GM18861 (cell line): ENCODE measurements at regions not wholly inside any gene's neighbourhood (a gene's known extent, or its start where the extent isn't known, plus 50 kb on each side); places are given as distances from the start of the nearest gene placed in this dataset.
"Not testable (repeated sequence)": the region's sequence is repeated elsewhere in the genome, so short reads cannot be mapped to it uniquely, and the experiment has no call there.

ENCODE experiments used
- ATAC-seq: cut with Tn5 transposase; IDR thresholded peaks from one replicate; pipeline ENCODE4 v1.9.1; 2021; ENCODE audit not compliant: unreplicated experiment

DNA sequence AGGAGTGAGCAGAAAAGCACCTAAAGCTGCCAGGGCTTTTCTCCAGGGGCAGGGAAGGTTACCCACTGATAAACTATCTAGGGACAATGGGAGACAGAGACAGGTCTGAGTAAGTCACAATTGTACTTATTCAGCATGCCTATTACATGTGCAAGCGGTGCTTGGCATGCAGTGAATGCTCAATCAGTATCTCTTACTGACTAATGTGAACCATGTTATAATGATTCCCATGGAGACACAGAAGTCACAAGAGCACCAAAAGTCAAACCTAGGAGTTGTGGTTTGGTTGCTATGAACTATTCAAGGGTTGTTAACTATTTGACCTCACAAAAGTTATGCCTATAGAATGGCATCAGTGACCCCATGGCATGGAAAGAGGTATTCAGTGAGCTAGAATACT, 50.0 kb upstream of the RASGRP1 start:
- ATAC-seq, result no peak

- no peak for ATAC-seq
Observed at GRCh38 chr15:38617831-38618230, 53.2 kb upstream of the RASGRP1 start.

- ATAC-seq, result no peak
Observed at GRCh38 chr15:38618242-38618955, 53.8 kb upstream of the RASGRP1 start.

DNA sequence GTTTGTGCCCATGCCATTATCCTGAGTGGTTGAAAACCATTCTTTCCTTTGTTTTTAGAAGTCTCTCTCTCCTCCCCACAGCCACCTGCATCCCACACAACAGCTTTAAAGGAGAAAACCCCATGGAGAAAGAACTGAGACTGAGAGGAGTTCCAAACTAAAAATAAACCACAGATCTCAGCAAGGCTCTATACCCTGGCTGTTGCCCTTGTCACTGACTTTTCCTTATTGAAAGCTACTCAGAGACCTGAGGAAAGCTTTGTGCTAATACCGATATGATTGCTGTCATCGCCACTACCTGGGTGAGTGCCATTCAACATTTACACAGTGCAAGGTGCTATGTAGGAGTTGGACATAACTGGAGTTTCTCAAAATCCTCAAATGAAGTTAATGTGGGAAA, 55.5 kb upstream of the RASGRP1 start:
- no peak for ATAC-seq

GRCh38 chr15:38620851-38621594, 56.4 kb upstream of the RASGRP1 start:
- no peak for ATAC-seq

GRCh38 chr15:38622304-38622703, 57.7 kb upstream of the RASGRP1 start:
- no peak for ATAC-seq

- no peak for ATAC-seq
Observed at GRCh38 chr15:38622908-38623307, 58.3 kb upstream of the RASGRP1 start.

DNA sequence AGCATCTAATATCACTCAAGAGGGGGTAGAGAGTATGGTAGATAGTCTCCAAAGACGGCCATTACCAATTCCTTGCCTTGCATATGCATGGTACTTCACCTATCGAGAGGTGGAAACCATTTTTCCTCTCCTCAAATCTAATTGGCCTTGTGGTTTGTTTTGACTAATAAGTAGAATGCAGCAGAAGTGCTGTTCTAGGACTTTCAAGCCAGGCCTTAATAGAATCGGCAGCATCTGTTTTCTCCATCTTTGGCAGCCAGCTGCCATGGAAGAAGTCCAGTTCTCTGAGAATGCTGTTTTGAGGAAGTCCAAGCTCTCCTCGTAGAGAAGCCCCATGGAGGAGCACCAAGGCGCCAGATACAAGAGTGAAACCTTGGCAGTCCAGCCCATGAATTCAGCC, 59.1 kb upstream of the RASGRP1 start:
- no peak for ATAC-seq

GRCh38 chr15:38624244-38625205, 59.9 kb upstream of the RASGRP1 start:
- ATAC-seq, result peak; percentile 40

GRCh38 chr15:38625886-38626285, 61.3 kb upstream of the RASGRP1 start:
- no peak for ATAC-seq

DNA sequence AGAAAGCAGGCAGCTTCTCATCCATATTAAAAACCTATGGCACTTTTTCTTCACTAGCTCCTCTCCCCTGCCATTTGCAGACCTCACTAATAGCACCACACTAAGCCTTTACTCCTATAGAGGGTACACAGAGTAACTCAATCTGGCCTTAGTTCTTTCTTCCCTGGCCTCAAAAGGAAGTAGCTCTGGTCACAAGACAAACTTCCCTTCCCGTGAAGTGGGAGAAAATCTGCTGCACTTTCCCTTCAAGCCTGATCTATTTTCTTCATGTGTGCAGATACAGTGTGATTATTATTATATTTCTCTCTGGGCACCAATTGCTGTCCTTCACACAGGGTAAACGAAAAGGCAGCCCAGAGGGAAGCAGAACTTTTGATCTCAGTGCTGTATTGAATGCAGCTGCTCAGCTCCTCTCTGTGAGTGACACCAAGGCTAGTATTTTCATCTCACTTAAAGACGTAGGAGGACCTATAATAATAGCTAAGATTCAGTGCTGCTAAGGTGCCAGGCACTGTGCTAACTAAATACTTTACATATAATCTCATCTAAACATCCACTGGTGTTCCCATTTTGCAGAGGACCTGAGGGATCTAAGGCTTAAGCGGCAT, 61.9 kb upstream of the RASGRP1 start:
- ATAC-seq, result no peak

DNA sequence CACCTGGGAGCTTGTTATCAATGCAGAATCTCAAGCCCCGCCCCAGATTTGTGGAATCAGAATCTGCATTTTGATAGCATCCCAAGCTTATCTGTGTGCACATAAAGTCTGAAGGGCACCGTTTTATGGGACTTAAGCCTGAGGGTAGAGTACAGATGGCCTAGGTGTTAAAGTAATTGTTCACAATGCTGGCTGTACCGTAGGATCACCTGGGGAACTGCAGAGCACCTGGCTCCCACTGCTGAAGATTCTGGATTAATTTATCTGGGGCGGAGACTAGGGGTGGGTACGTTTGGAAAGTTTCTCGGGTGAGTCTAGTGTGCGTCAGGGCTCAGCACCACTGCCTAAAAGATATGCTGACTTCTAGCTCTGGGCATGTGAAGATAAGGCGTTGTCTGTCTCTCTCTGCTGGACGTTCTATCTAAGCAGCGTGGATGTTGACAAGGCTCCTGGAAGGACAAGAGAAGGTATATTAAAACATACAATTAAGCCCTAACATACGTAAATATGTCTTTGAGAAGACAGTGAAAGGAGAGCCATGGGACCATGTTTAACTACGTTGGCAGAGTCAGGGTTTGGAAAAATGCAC, 63.2 kb upstream of the RASGRP1 start:
- ATAC-seq, result no peak

DNA sequence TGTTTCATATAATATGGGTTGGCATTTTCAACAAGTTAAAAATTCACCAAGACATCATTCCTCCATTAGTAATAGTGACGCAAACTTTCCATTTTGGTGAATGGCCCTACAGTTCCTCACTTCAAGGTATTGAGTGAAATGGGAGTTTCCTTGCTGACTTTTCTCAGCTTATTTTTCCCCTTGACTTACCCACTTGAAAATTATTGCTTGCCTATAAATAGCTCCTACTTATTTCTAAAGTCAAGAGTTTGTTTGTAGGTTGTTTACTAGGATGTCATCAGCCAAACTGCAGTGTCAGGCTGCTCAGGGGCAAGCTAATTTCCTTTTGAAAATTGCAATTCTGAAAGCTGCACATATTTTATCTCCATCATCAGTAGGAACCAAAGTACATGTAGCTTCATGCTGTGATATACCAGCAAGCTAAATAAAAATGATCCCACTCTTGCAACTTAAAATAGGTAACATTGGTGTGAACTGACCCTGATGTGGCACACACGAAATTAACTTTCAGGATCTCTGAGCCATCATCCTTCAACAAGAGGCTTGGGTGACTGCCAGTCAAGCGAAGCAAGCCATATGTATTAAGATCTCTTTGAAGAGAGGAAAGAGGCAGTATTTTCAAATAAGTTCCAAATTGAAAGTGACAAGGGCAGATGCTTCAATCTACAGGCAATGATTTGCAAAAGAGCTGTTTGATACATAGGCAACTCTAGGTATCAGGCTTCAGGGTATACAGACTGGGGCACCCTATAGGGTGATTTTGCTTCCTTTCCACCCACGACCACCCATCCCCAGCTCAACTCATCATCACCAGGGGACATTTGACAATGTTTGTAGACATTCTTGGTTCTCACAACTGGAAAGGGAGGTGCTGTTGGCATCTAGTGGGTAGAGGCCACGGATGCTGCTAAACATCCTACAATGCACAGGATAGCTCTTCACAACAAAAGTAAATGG, 66.8 kb upstream of the RASGRP1 start:
- ATAC-seq, result peak; percentile 57

- ATAC-seq, result no peak
Observed at GRCh38 chr15:38635170-38635569, 70.6 kb upstream of the RASGRP1 start.

DNA sequence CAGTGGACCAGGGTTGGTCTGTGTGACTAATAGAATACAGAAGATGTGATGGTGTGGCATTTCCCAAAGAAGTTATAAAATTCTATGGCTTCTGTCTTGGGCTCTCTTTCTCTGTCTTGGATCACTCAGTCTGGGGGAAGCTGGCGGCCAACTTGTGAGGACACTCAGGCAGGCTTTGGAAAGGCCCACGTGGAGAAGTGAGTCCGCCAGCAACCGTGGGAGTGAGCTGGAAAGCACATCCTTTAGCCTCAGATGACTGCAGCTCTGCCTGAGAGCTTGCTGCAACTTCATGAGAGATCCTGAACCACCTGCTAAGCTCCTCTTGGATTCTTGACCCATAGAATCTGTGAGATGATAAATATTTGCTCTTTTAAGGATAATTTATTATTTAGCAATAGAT, 72.0 kb upstream of the RASGRP1 start:
- no peak for ATAC-seq

- no peak for ATAC-seq
Observed at GRCh38 chr15:38638126-38638525, 73.5 kb upstream of the RASGRP1 start.

DNA sequence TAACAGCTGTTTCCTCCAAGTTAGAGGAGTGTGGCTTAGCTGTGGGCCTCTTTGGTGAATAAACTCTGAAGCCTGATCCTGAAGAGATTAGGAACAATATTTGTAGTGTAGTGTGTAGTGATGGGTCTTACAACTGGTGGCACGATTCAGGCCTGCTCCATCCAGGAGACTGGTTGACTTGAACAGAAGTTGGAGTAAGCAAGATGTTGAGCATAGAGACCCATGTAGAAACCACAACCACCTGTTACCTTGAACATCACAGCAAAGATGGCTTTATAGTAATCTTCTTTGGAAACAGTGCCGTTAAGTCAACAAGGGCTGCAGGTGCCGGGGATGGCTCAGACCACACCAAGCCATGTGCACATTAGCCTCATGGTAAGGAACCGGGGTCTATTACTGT, 74.2 kb upstream of the RASGRP1 start:
- ATAC-seq, result no peak

DNA sequence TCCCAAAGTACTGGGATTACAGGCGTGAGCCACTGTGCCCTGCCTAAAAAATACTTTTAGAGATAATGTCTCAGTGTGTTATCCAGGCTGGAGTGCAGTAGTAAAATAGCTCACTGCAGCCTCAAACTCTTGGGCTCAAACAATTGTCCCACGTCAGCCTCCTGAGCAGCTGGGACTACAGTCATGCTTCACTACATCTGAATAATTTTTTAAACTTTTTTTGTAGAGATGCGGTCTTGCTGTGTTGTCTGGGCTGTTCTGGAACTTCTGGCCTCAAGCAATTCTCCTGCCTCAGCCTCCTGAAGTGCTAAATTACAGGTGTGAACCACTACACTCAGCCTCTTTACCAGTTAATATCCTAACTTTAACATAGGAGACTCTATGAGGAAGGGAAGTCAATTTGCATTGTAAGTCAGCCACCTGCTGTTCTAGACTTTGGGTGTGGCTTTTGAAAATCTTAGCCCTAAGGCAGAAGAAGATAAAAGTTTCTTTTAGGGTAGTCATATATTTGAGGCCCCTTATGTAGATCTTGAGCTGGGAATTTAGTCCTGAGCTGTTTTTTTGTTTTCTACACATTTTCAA, 78.2 kb upstream of the RASGRP1 start:
- peak; percentile 74 for ATAC-seq

GRCh38 chr15:38644353-38644752, 79.7 kb upstream of the RASGRP1 start:
- not testable (repeated sequence) for ATAC-seq
